ENCODE measurements at regions not wholly inside any gene's neighbourhood (a gene's known extent, or its start where the extent isn't known, plus 50 kb on each side); places are given as distances from the start of the nearest gene placed in this dataset.

GRCh38 chr5:102090770-102091169 is 205.3 kb downstream of the SLCO4C1 start:
- TF ChIP-seq CSDC2 (CRISPR knock-in tag; IDR thresholded peaks at IDR 0.05) (no peak), BACH2 (CRISPR knock-in tag; IDR thresholded peaks at IDR 0.05; ENCODE audit: borderline replicate concordance) (no peak), TSHZ2 (CRISPR knock-in tag; IDR thresholded peaks at IDR 0.05) (no peak), ZC3H10 (CRISPR knock-in tag; IDR thresholded peaks at IDR 0.05) (no peak), GLIS3 (CRISPR knock-in tag; IDR thresholded peaks at IDR 0.05) (no peak), ARNTL (CRISPR knock-in tag; IDR thresholded peaks at IDR 0.05; ENCODE audit: borderline replicate concordance, low read depth) (no peak), RARB (CRISPR knock-in tag; IDR thresholded peaks at IDR 0.05) (no peak), ZFP3 (CRISPR knock-in tag; IDR thresholded peaks at IDR 0.05) (no peak), PPARA (CRISPR knock-in tag; IDR thresholded peaks at IDR 0.05; ENCODE audit: borderline replicate concordance) (no peak), ISL1 (CRISPR knock-in tag; IDR thresholded peaks at IDR 0.05) (no peak), OSR1 (CRISPR knock-in tag; IDR thresholded peaks at IDR 0.05) (no peak), SNAI2 (CRISPR knock-in tag; IDR thresholded peaks at IDR 0.05) (no peak), ZFP30 (CRISPR knock-in tag; IDR thresholded peaks at IDR 0.05) (no peak)
- TF ChIP-seq, protein P1, sequence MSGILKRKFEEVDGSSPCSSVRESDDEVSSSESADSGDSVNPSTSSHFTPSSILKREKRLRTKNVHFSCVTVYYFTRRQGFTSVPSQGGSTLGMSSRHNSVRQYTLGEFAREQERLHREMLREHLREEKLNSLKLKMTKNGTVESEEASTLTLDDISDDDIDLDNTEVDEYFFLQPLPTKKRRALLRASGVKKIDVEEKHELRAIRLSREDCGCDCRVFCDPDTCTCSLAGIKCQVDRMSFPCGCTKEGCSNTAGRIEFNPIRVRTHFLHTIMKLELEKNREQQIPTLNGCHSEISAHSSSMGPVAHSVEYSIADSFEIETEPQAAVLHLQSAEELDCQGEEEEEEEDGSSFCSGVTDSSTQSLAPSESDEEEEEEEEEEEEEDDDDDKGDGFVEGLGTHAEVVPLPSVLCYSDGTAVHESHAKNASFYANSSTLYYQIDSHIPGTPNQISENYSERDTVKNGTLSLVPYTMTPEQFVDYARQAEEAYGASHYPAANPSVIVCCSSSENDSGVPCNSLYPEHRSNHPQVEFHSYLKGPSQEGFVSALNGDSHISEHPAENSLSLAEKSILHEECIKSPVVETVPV (CRISPR knock-in tag; IDR thresholded peaks at IDR 0.05), result no peak
